ENCODE measurements at regions not wholly inside any gene's neighbourhood (a gene's known extent, or its start where the extent isn't known, plus 50 kb on each side); places are given as distances from the start of the nearest gene placed in this dataset.

GRCh38 chr5:106136061-106136460 lies 1534.7 kb downstream of the EFNA5 start (continued):
- TF ChIP-seq PATZ1 (CRISPR knock-in tag; IDR thresholded peaks at IDR 0.05; ENCODE audit: borderline replicate concordance) (no peak), TSHZ2 (CRISPR knock-in tag; IDR thresholded peaks at IDR 0.05) (no peak), ARNTL (CRISPR knock-in tag; IDR thresholded peaks at IDR 0.05; ENCODE audit: borderline replicate concordance, low read depth) (no peak), RARB (CRISPR knock-in tag; IDR thresholded peaks at IDR 0.05) (no peak)

- no peak for ATAC-seq
- TF ChIP-seq ZNF565 (CRISPR knock-in tag; conservative IDR thresholded peaks at IDR 0.05; ENCODE audit: low read depth) (no peak), ZFP3 (CRISPR knock-in tag; IDR thresholded peaks at IDR 0.05) (no peak), ESRRG (CRISPR knock-in tag; IDR thresholded peaks at IDR 0.05) (no peak), OSR1 (CRISPR knock-in tag; IDR thresholded peaks at IDR 0.05) (no peak), ZC3H10 (CRISPR knock-in tag; IDR thresholded peaks at IDR 0.05) (no peak)
Measured at GRCh38 chr5:106135473-106135872, 1535.3 kb downstream of the EFNA5 start.

- ATAC-seq, result no peak
- no peak for TF ChIP-seq OSR1 (CRISPR knock-in tag; IDR thresholded peaks at IDR 0.05)
- no peak for TF ChIP-seq PPARA (CRISPR knock-in tag; IDR thresholded peaks at IDR 0.05; ENCODE audit: borderline replicate concordance)
- TF ChIP-seq TOX (CRISPR knock-in tag; IDR thresholded peaks at IDR 0.05; ENCODE audit: borderline replicate concordance), result no peak
- no peak for TF ChIP-seq POU6F1 (CRISPR knock-in tag; IDR thresholded peaks at IDR 0.05; ENCODE audit: borderline replicate concordance, low read depth)
- no peak for TF ChIP-seq TSHZ2 (CRISPR knock-in tag; IDR thresholded peaks at IDR 0.05)
- no peak for TF ChIP-seq ZNF565 (CRISPR knock-in tag; conservative IDR thresholded peaks at IDR 0.05; ENCODE audit: low read depth)
- TF ChIP-seq ESRRG (CRISPR knock-in tag; IDR thresholded peaks at IDR 0.05), result no peak
- no peak for TF ChIP-seq ZNF70 (CRISPR knock-in tag; IDR thresholded peaks at IDR 0.05)
Measured at GRCh38 chr5:106134549-106134948, 1536.2 kb downstream of the EFNA5 start.

GRCh38 chr5:106127985-106128384 lies 1542.8 kb downstream of the EFNA5 start:
- ATAC-seq, result no peak
- TF ChIP-seq PATZ1 (CRISPR knock-in tag; IDR thresholded peaks at IDR 0.05; ENCODE audit: borderline replicate concordance) (no peak), POU6F1 (CRISPR knock-in tag; IDR thresholded peaks at IDR 0.05; ENCODE audit: borderline replicate concordance, low read depth) (no peak), ARNTL (CRISPR knock-in tag; IDR thresholded peaks at IDR 0.05; ENCODE audit: borderline replicate concordance, low read depth) (no peak), RARB (CRISPR knock-in tag; IDR thresholded peaks at IDR 0.05) (no peak), GLIS3 (CRISPR knock-in tag; IDR thresholded peaks at IDR 0.05) (no peak), ZNF70 (CRISPR knock-in tag; IDR thresholded peaks at IDR 0.05) (no peak), CREB5 (CRISPR knock-in tag; IDR thresholded peaks at IDR 0.05; ENCODE audit: low read depth) (no peak), ZC3H10 (CRISPR knock-in tag; IDR thresholded peaks at IDR 0.05) (no peak), ZNF8 (CRISPR knock-in tag; IDR thresholded peaks at IDR 0.05) (no peak), CSRNP3 (CRISPR knock-in tag; IDR thresholded peaks at IDR 0.05) (no peak)
